Liver (tissue), 3 donors: ENCODE measurements at regions not wholly inside any gene's neighbourhood (a gene's known extent, or its start where the extent isn't known, plus 50 kb on each side); places are given as distances from the start of the nearest gene placed in this dataset.

Source experiments
- CTCF ChIP-seq: fragments of 150-350 bp; IDR thresholded peaks from 2 replicates; pipeline ENCODE4 v1.5.1; 2017; ENCODE audit warnings: improper control_type of control experiment, low read depth, low read length; ENCODE audit not compliant: missing input control
- EGR1 ChIP-seq, 2 donors: IDR thresholded peaks; 2 replicates each; pipeline ENCODE4 v1.6.1; 2016 to 2018; ENCODE audit warnings: antibody characterized with exemption in 2 of 2, low read depth in 2 of 2
- GABPA ChIP-seq, 2 donors: IDR thresholded peaks in 1 of 2; conservative IDR thresholded peaks in 1 of 2; 2 replicates each; pipeline ENCODE4 v1.6.1; 2016; ENCODE audit warnings: antibody characterized with exemption in 2 of 2, mild to moderate bottlenecking in 1 of 2, moderate library complexity in 1 of 2
- HNF4A ChIP-seq, 2 donors: conservative IDR thresholded peaks; 2 replicates each; pipeline ENCODE4 v1.6.1; 2016; ENCODE audit warnings: antibody characterized with exemption in 2 of 2, mild to moderate bottlenecking in 2 of 2
- JUND ChIP-seq, 2 donors: IDR thresholded peaks; 2 replicates each; pipeline ENCODE4 v1.6.1; 2016; ENCODE audit warnings: antibody characterized with exemption in 2 of 2
- MAX ChIP-seq: IDR thresholded peaks from 2 replicates; pipeline ENCODE4 v1.6.1; 2016; ENCODE audit warnings: antibody characterized with exemption
- RAD21 ChIP-seq, 2 donors: IDR thresholded peaks; 2 replicates each; pipeline ENCODE4 v1.6.1; 2016; ENCODE audit warnings: antibody characterized with exemption in 2 of 2, mild to moderate bottlenecking in 2 of 2
- REST ChIP-seq: IDR thresholded peaks from 2 replicates; pipeline ENCODE4 v1.6.1; 2016; ENCODE audit warnings: antibody characterized with exemption, mild to moderate bottlenecking
- SP1 ChIP-seq: IDR thresholded peaks from 2 replicates; pipeline ENCODE4 v1.6.1; 2018; ENCODE audit warnings: antibody characterized with exemption, mild to moderate bottlenecking
- TAF1 ChIP-seq: conservative IDR thresholded peaks from 2 replicates; pipeline ENCODE4 v1.6.1; 2016; ENCODE audit warnings: antibody characterized with exemption, mild to moderate bottlenecking
- YY1 ChIP-seq: IDR thresholded peaks from 2 replicates; pipeline ENCODE4 v1.6.1; 2016; ENCODE audit warnings: antibody characterized with exemption, mild to moderate bottlenecking
- donor health status: healthy.
- donor health status: healthy.

GRCh38 chr22:48167238-48167637, 1404.8 kb downstream of the TBC1D22A start:
- TF ChIP-seq GABPA (IDR thresholded peaks at IDR 0.05 in 1 of 2, conservative IDR thresholded peaks at IDR 0.05 in 1 of 2) (no peak), EGR1 (IDR thresholded peaks at IDR 0.05; ENCODE audit: low read depth in 2 of 2) (no peak), TAF1 (no peak), REST (peak; percentile 71), CTCF (no peak), JUND (IDR thresholded peaks at IDR 0.05) (no peak), YY1 (no peak), RAD21 (IDR thresholded peaks at IDR 0.05) (no peak), MAX (no peak), HNF4A (conservative IDR thresholded peaks at IDR 0.05) (no peak), SP1 (no peak)
